H1 (cell line): ENCODE measurements at regions not wholly inside any gene's neighbourhood (a gene's known extent, or its start where the extent isn't known, plus 50 kb on each side); places are given as distances from the start of the nearest gene placed in this dataset.

ENCODE experiments used
- EP300 ChIP-seq, 2 experiments: IDR thresholded peaks; 1 replicate in 1 of 2; 2 replicates in 1 of 2; pipeline ENCODE4 v1.6.1; 2011 to 2012; ENCODE audit warnings: low read depth in 2 of 2, low read length in 2 of 2, mild to moderate bottlenecking in 2 of 2, borderline replicate concordance in 1 of 2, inconsistent platforms in 1 of 2, moderate library complexity in 1 of 2
- EZH2 ChIP-seq: fragments of 200-600 bp; sonication (generic); IDR thresholded peaks from 2 replicates; pipeline ENCODE4 v1.7.1; 2012; ENCODE audit warnings: low read depth, mild to moderate bottlenecking, moderate library complexity, low read length, inconsistent platforms; ENCODE audit not compliant: severe bottlenecking
- JUND ChIP-seq: IDR thresholded peaks from 2 replicates; pipeline ENCODE4 v1.6.1; 2011; ENCODE audit warnings: mild to moderate bottlenecking, improper control_type of control experiment, low read length
- KDM1A ChIP-seq: fragments of 200-600, 300-600 bp; sonication (generic); IDR thresholded peaks from 2 replicates; pipeline ENCODE4 v1.7.1; 2016; ENCODE audit warnings: mild to moderate bottlenecking, low read length, borderline replicate concordance
- POLR2AphosphoS5 ChIP-seq: IDR thresholded peaks from 2 replicates; pipeline ENCODE4 v1.6.1; 2011; ENCODE audit warnings: low read depth, low read length
- ZNF274 ChIP-seq: IDR thresholded peaks from 2 replicates; pipeline ENCODE4 v1.7.0; 2012; ENCODE audit warnings: low read length, borderline replicate concordance; ENCODE audit errors: extremely low read depth
- TF ChIP-seq, protein P1 (sequence below): IDR thresholded peaks from 2 replicates; pipeline ENCODE4 v1.6.1; 2012; ENCODE audit warnings: low read length, inconsistent platforms

DNA sequence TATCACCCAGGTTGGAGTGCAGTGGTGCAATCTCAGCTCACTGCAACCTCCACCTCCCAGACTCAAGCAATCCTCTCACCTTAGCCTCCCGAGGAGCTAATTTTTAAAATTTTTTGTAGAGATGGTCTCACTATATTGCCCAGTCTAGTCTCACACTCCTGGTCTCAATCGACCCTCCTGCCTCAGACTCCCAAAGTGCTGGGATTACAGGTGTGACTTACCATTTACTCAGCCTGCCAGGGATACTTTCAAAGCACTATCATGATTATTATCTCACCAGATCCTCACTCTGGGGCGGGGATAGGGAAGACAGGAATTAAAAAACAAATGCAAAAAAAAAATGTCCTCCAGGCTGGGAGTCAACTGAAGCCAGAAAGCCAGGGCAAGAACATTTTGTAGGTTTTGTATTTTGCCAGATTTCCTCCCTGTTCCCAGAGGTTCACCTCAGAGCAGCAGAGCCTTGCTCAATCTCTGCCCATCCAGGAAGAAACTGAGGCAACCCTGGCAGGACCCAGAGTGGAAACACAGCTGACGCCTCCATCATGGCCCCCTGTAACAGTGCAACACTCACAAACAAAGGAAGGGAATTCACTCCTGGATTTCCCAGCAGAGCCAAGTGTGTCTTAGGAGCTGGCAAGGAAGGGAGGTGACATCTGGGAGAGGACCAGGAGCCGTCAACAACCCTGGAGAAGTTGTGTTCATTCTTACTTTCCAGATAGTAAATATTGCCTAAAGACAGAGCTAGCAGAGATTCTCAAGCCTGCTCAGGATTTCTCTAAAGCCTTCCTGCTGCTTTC lies 73.9 kb downstream of the IRF2BPL start:
- no peak for TF ChIP-seq ZNF274
- no peak for TF ChIP-seq EP300 (IDR thresholded peaks at IDR 0.05; ENCODE audit: borderline replicate concordance in 1 of 2, low read depth in 2 of 2, low read length in 2 of 2)
- no peak for TF ChIP-seq POLR2AphosphoS5
- TF ChIP-seq, protein P1, sequence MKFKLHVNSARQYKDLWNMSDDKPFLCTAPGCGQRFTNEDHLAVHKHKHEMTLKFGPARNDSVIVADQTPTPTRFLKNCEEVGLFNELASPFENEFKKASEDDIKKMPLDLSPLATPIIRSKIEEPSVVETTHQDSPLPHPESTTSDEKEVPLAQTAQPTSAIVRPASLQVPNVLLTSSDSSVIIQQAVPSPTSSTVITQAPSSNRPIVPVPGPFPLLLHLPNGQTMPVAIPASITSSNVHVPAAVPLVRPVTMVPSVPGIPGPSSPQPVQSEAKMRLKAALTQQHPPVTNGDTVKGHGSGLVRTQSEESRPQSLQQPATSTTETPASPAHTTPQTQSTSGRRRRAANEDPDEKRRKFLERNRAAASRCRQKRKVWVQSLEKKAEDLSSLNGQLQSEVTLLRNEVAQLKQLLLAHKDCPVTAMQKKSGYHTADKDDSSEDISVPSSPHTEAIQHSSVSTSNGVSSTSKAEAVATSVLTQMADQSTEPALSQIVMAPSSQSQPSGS: no peak
- no peak for TF ChIP-seq KDM1A
- TF ChIP-seq JUND: no peak
- TF ChIP-seq EZH2: no peak
